ENCODE measurements at regions not wholly inside any gene's neighbourhood (a gene's known extent, or its start where the extent isn't known, plus 50 kb on each side); places are given as distances from the start of the nearest gene placed in this dataset.

DNA sequence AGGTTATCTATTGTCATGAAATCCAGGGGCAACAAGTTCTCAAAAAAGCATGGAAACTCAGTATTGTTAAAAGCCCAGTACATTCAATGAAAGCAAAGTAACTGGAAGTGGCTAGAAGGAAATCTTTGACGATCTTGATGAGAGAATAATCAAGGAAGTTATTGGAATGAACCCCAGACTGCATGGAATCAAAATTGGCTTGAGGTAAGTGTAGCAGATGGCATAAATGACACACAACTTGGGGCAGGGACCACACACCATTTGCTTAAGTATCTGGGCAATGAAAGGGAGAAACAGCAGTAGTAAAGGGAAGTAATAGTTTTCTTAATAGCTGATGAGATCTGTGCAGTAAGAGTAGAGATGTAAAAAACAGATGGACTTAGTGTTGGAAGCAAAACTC, 238.0 kb downstream of the HS3ST3A1 start:
- no peak overlapping the region for H3K4me3 ChIP-seq
- H3K4me1 ChIP-seq, result no peaks in the 10 kb centered on the region
- no peaks in the 10 kb centered on the region for H3K36me3 ChIP-seq
- H3K27ac ChIP-seq, result no peak overlapping the region
- WGBS, 2 donors, result 67 to 73% methylated on average over 1 of the region's 1 CpG
- TF ChIP-seq EP300 (IDR thresholded peaks at IDR 0.05), result no peak
- TF ChIP-seq, protein P1, sequence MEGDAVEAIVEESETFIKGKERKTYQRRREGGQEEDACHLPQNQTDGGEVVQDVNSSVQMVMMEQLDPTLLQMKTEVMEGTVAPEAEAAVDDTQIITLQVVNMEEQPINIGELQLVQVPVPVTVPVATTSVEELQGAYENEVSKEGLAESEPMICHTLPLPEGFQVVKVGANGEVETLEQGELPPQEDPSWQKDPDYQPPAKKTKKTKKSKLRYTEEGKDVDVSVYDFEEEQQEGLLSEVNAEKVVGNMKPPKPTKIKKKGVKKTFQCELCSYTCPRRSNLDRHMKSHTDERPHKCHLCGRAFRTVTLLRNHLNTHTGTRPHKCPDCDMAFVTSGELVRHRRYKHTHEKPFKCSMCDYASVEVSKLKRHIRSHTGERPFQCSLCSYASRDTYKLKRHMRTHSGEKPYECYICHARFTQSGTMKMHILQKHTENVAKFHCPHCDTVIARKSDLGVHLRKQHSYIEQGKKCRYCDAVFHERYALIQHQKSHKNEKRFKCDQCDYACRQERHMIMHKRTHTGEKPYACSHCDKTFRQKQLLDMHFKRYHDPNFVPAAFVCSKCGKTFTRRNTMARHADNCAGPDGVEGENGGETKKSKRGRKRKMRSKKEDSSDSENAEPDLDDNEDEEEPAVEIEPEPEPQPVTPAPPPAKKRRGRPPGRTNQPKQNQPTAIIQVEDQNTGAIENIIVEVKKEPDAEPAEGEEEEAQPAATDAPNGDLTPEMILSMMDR (IDR thresholded peaks at IDR 0.05), result no peak
- no peak for TF ChIP-seq POLR2A (IDR thresholded peaks at IDR 0.05)
- H3K9me3 ChIP-seq, result no peaks in the 10 kb centered on the region
- DNase-seq (ENCODE audit: low spot score in 2 of 2), result no peak
- H3K27me3 ChIP-seq, result no peaks in the 10 kb centered on the region

DNA sequence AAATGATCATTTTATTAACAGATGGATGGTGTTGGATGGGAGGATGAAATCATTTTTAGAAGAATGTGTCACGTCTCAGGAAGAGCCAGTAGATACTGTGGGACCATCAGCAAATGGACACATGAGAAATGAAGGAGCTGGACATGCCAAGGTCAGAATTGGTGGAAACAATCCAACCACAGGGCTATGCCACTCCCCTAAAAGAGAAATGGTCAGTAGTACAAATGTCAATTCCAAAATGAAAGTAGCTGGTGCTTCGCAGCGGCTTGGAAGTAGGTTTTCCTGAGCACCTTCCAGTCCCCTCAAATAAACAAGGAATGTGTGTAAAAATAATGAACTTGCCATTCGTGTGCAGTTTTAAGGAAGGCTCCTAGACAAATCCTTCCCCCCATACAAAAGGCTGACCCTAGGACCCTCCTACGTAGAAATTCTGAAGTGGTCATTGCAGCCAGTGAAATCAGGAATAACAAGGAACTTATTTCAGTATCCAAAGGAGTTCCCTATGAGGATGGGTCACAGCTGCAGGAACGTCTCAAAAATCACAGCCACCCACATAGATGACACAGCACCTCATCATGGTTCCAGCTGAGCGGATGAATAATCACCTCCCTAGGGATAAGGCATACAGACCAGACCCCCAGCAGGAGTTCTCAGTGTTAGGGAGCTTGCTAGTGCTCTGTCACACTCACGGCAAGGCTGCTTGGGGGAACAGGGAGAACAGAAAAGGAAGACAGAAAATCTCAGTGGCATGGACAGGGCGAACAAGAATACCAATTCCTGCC, 239.2 kb downstream of the HS3ST3A1 start:
- Histone ChIP-seq H3K9me3 (no peaks in the 10 kb centered on the region), H3K4me1 (no peaks in the 10 kb centered on the region), H3K36me3 (no peaks in the 10 kb centered on the region), H3K4me3 (peak overlapping the region in 1 of 4 donors; percentile 9), H3K27me3 (no peaks in the 10 kb centered on the region), H3K27ac (no peak overlapping the region)
- WGBS, 2 donors, result 48 to 51% methylated on average over 9 of the region's 9 CpGs
- DNase-seq (ENCODE audit: low spot score in 2 of 2), result no peak
- TF ChIP-seq, protein P1 (IDR thresholded peaks at IDR 0.05), result no peak
- TF ChIP-seq EP300 (IDR thresholded peaks at IDR 0.05), result no peak
- TF ChIP-seq POLR2A (IDR thresholded peaks at IDR 0.05), result no peak

DNA sequence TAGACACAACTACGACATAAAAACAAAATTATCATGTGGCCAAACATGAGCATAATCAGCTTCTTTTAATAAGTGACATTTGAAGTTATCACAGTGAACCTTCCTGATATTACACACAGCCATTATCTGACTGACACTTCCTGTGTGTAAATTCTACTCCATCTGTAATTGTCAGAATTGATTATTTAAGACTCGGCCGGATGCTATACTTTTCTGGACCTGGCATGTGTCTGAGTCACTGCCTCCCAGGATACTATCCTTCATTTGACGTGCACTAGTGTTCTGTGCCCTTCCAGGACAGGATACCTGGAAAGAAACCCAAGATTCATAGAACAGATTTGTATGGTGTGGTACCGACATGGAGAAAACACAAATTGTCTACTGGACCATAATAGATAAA, 242.0 kb downstream of the HS3ST3A1 start:
- no peak for DNase-seq (ENCODE audit: low spot score in 2 of 2)
- 76 to 82% methylated on average over 5 of the region's 5 CpGs for WGBS, 2 donors
- Histone ChIP-seq H3K4me1 (no peaks in the 10 kb centered on the region), H3K36me3 (no peaks in the 10 kb centered on the region), H3K9me3 (no peaks in the 10 kb centered on the region), H3K27me3 (no peaks in the 10 kb centered on the region), H3K4me3 (no peak overlapping the region), H3K27ac (no peak overlapping the region)
- TF ChIP-seq EP300 (IDR thresholded peaks at IDR 0.05) (no peak), POLR2A (IDR thresholded peaks at IDR 0.05) (no peak)
- TF ChIP-seq, protein P1 (IDR thresholded peaks at IDR 0.05), result no peak

DNA sequence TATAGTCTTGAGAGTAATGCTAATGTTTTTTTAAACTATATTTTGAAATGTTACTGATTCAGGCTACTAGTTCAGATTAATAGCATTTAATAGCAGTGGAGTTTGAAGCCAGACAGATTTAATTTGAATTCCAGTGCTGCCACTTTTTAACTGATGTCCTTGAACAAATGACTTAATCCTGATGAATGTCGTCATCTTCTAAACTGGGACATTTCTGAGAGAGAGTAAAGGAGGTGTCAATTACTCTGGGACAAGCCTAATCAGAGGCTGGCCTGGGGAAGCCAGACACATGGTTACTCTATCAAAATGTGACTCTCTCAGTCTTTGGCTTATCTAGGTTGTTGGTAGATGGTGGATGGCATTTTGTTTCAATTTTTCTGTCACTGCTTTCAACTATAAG, 246.7 kb downstream of the HS3ST3A1 start:
- H3K4me1 ChIP-seq, result no peaks in the 10 kb centered on the region
- DNase-seq (ENCODE audit: low spot score in 2 of 2), result no peak
- H3K4me3 ChIP-seq, result no peak overlapping the region
- H3K36me3 ChIP-seq, result no peaks in the 10 kb centered on the region
- 68 to 70% methylated on average over 1 of the region's 1 CpG for WGBS, 2 donors
- no peak overlapping the region for H3K27ac ChIP-seq
- TF ChIP-seq, protein P1 (IDR thresholded peaks at IDR 0.05), result no peak
- TF ChIP-seq EP300 (IDR thresholded peaks at IDR 0.05), result no peak
- TF ChIP-seq POLR2A (IDR thresholded peaks at IDR 0.05), result no peak
- H3K27me3 ChIP-seq, result no peaks in the 10 kb centered on the region
- no peaks in the 10 kb centered on the region for H3K9me3 ChIP-seq

DNA sequence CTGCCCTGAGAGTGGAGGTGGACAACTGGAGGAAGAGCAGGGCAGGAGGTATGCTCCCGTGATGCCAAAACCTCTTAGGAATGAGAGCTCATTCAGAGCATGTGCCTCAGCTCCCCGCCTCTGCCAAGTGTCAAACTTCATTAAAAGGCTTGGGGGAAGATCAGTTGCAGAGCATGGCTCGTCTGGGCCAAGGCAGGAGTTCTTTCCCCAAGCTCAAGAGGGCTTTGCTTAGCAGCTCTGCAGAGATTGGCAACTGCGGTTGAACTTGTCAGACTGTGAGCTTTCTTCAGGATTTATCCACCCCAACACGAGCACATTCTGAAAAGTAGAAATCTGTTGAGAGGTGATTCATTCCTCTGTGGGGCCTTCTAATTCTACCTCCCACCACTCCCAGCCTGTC, 248.1 kb downstream of the HS3ST3A1 start:
- Histone ChIP-seq H3K27me3 (no peaks in the 10 kb centered on the region), H3K4me3 (no peak overlapping the region), H3K36me3 (no peaks in the 10 kb centered on the region), H3K9me3 (no peaks in the 10 kb centered on the region), H3K27ac (no peak overlapping the region), H3K4me1 (no peaks in the 10 kb centered on the region)
- DNase-seq (ENCODE audit: low spot score in 2 of 2), result no peak
- no peak for TF ChIP-seq POLR2A (IDR thresholded peaks at IDR 0.05)
- no peak for TF ChIP-seq EP300 (IDR thresholded peaks at IDR 0.05)
- TF ChIP-seq, protein P1 (IDR thresholded peaks at IDR 0.05), result no peak
- WGBS, 2 donors, result 59 to 72% methylated on average over 5 of the region's 5 CpGs

Measured in tibial nerve (tissue), 4 donors.